HCT116 (cell line): ENCODE measurements at regions not wholly inside any gene's neighbourhood (a gene's known extent, or its start where the extent isn't known, plus 50 kb on each side); places are given as distances from the start of the nearest gene placed in this dataset.

Source experiments
- CTCF ChIP-seq, 3 experiments: fragments of 200-600 bp in 1 of 3; sonication (generic) in 1 of 3; IDR thresholded peaks in 2 of 3; conservative IDR thresholded peaks in 1 of 3; 2 replicates each; pipeline ENCODE4 v1.5.1; 2012 to 2017; ENCODE audit warnings: low read depth in 2 of 3, low read length in 2 of 3, antibody characterized with exemption in 1 of 3, borderline replicate concordance in 1 of 3, control low read depth in 1 of 3, mild to moderate bottlenecking in 1 of 3, mixed read lengths in 1 of 3, mixed run types in 1 of 3, moderate library complexity in 1 of 3; ENCODE audit not compliant: insufficient read depth in 1 of 3
- EZH2 ChIP-seq: fragments of 200-600 bp; sonication (generic); IDR thresholded peaks from 2 replicates; pipeline ENCODE4 v1.6.1; 2017; ENCODE audit warnings: antibody characterized with exemption, mixed run types
- EZH2phosphoT487 ChIP-seq: fragments of 200-600 bp; IDR thresholded peaks from 2 replicates; pipeline ENCODE4 v1.6.1; 2018; ENCODE audit warnings: antibody characterized with exemption, borderline replicate concordance
- FOSL1 ChIP-seq: IDR thresholded peaks from 2 replicates; pipeline ENCODE4 v1.6.1; 2012; ENCODE audit warnings: low read depth
- JUND ChIP-seq: IDR thresholded peaks from 2 replicates; pipeline ENCODE4 v1.6.1; 2012
- MAX ChIP-seq: IDR thresholded peaks from 2 replicates; pipeline ENCODE4 v1.6.1; 2012
- POLR2A ChIP-seq: IDR thresholded peaks from 2 replicates; pipeline ENCODE4 v1.7.0; 2011; ENCODE audit warnings: borderline replicate concordance; ENCODE audit not compliant: insufficient read depth, insufficient read length; ENCODE audit errors: extremely low read depth
- POLR2AphosphoS5 ChIP-seq: IDR thresholded peaks from 2 replicates; pipeline ENCODE4 v1.6.1; 2011; ENCODE audit warnings: mild to moderate bottlenecking, low read depth, low read length, moderate library complexity
- SP1 ChIP-seq: IDR thresholded peaks from 2 replicates; pipeline ENCODE4 v1.6.1; 2012; ENCODE audit warnings: low read depth
- TCF7L2 ChIP-seq: IDR thresholded peaks from 2 replicates; pipeline ENCODE4 v1.7.0; 2011; ENCODE audit warnings: borderline replicate concordance, inconsistent platforms; ENCODE audit not compliant: insufficient read depth, insufficient read length; ENCODE audit errors: extremely low read depth
- ZFX ChIP-seq: fragments of 450-650 bp; IDR thresholded peaks from 2 replicates; pipeline ENCODE4 v1.6.1; 2017

- no peak for TF ChIP-seq POLR2A
- no peak for TF ChIP-seq SP1
- TF ChIP-seq POLR2AphosphoS5, result no peak
- TF ChIP-seq CTCF (IDR thresholded peaks at IDR 0.05 in 2 of 3, conservative IDR thresholded peaks at IDR 0.05 in 1 of 3; ENCODE audit: borderline replicate concordance in 1 of 3, insufficient read depth in 1 of 3, low read depth in 2 of 3, low read length in 2 of 3), result no peak
- no peak for TF ChIP-seq TCF7L2
- TF ChIP-seq EZH2, result no peak
- TF ChIP-seq JUND, result no peak
- no peak for TF ChIP-seq MAX
- TF ChIP-seq ZFX, result no peak
- TF ChIP-seq FOSL1, result no peak
- no peak for TF ChIP-seq EZH2phosphoT487
Measured at GRCh38 chr7:120189623-120190022, 83.4 kb upstream of the KCND2 start.
